BJ (cell line): ENCODE measurements at regions not wholly inside any gene's neighbourhood (a gene's known extent, or its start where the extent isn't known, plus 50 kb on each side); places are given as distances from the start of the nearest gene placed in this dataset.

Source experiments
- CTCF ChIA-PET: fragments of 350-600 bp; formaldehyde crosslinking; extraction: SDS; loops from one replicate; lab custom pipeline; 2021; ENCODE audit warnings: antibody characterized with exemption, inconsistent platforms; lab: Yijun Ruan, JAX
- POLR2A ChIA-PET: fragments of 300-600 bp; sonication (Branson Sonifier 250); formaldehyde crosslinking; extraction: SDS; loops from one replicate; lab custom pipeline; 2021; ENCODE audit warnings: antibody characterized with exemption; lab: Charles Lee
- DNase-seq: peaks from one replicate; pipeline ENCODE4 v3.0.0-alpha.2; 2011; ENCODE audit warnings: low read depth
- H3K27me3 ChIP-seq: 2 replicates; pipeline ENCODE4 v1.6.0; 2011; ENCODE audit warnings: low read length; ENCODE audit not compliant: control insufficient read depth, insufficient read depth
- H3K36me3 ChIP-seq: 2 replicates; pipeline ENCODE4 v1.5.1; 2011; ENCODE audit warnings: low read length; ENCODE audit not compliant: control insufficient read depth, insufficient read depth
- H3K4me3 ChIP-seq: 2 replicates; pipeline ENCODE4 v1.5.1; 2011; ENCODE audit warnings: low read depth, mild to moderate bottlenecking, control low read depth, low read length
- TF ChIP-seq, protein P1 (sequence below): IDR thresholded peaks from 2 replicates; pipeline ENCODE4 v1.5.1; 2011; ENCODE audit warnings: low read depth, mild to moderate bottlenecking, control low read depth, inconsistent platforms, low read length, moderate library complexity; ENCODE audit not compliant: insufficient read depth

DNA sequence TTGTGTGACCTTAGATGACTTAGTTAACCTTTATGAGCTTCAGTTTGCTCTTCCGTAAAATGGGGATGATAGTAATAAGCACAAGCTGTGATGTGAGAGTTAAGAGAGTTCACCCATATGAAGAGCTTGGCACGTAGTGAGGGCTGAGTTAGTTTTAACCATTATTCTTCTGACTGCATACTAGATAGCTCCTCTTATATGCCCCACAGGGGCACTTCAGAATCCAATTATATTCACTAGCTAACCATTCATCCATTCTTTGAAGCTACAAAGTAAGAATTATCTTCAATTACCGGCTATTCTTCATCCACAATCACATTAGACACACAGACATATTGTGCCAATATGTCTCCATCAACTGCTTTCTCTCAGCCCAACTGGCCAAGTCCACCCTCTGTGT, 159.0 kb upstream of the STT3B start:
- CTCF ChIA-PET = no interaction called here
- TF ChIP-seq, protein P1, sequence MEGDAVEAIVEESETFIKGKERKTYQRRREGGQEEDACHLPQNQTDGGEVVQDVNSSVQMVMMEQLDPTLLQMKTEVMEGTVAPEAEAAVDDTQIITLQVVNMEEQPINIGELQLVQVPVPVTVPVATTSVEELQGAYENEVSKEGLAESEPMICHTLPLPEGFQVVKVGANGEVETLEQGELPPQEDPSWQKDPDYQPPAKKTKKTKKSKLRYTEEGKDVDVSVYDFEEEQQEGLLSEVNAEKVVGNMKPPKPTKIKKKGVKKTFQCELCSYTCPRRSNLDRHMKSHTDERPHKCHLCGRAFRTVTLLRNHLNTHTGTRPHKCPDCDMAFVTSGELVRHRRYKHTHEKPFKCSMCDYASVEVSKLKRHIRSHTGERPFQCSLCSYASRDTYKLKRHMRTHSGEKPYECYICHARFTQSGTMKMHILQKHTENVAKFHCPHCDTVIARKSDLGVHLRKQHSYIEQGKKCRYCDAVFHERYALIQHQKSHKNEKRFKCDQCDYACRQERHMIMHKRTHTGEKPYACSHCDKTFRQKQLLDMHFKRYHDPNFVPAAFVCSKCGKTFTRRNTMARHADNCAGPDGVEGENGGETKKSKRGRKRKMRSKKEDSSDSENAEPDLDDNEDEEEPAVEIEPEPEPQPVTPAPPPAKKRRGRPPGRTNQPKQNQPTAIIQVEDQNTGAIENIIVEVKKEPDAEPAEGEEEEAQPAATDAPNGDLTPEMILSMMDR = no peak
- Histone ChIP-seq H3K4me3 (no peak overlapping the region), H3K36me3 (no peaks in the 10 kb centered on the region), H3K27me3 (no peaks in the 10 kb centered on the region)
- POLR2A ChIA-PET = no interaction called here
- DNase-seq = no peak

DNA sequence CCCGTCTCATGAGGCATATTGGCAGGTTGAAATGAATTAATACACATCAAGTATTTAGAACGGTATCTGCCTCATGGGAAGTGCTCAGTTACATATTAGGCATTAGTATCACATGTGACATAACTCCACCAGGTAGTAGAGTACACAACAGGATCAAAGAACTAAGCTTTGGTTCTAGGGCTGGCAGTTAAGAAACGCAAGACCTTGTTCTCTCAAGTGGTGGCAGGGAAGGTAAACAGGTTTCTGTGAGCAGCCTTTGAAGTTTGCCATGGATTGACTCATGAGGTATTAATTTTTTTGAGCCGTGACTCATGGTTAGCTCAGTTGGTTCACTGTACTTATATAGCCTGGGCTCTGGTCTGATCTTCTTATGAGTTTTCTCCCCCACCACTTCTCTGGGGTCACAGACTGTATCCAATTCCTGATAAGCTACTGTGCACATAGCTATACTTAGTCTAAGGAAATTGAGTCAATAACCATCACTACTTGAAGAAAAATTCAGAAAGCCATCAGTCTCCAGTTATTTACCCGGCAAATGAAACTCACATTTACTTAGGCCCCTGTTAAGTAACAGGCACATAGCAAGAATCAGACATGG, 155.6 kb upstream of the STT3B start:
- H3K4me3 ChIP-seq = no peak overlapping the region
- DNase-seq = no peak
- no peaks in the 10 kb centered on the region for H3K27me3 ChIP-seq
- TF ChIP-seq, protein P1 = no peak
- POLR2A ChIA-PET = no interaction called here
- CTCF ChIA-PET = no interaction called here
- H3K36me3 ChIP-seq = no peaks in the 10 kb centered on the region

DNA sequence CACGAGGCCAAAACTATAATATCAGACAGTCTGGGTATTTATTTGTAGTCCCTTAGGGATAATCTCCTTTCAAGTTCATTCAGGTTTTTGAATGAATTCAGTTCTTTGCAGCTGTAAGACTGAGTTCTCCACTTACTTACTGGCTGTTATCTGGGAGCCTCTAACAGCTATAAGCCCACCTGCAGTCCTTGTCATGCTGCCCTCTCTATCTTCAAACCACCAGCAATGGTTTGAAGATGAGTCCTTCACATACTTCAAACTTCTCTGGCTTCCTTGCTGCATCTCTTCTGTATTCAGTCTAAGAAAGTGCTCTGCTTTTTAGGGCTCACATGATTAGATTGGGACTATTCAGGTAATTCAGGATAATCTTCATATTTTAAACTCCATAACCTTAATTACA, 154.5 kb upstream of the STT3B start:
- Histone ChIP-seq H3K4me3 (no peak overlapping the region), H3K36me3 (no peaks in the 10 kb centered on the region), H3K27me3 (no peaks in the 10 kb centered on the region)
- no peak for DNase-seq
- ChIA-PET CTCF (no interaction called here), POLR2A (no interaction called here)
- TF ChIP-seq, protein P1 = no peak

DNA sequence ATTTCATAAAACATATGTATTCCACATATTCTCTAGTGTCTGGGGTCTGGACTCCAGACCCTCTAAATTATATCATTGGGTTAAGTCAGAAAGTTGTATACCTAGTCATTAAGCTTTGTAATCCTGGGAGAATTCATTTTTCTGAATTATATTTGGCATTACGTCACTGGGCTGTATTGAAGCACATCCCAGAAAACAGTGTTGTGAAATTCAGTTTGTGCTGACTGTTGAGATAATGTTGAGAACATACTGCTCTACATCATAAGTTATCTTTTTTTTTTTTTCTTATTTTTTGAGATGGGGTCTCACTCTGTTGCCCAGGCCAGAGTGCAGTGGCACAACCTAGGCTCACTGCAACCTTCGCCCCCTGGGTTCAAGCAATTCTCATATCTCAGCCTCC, 153.1 kb upstream of the STT3B start:
- Histone ChIP-seq H3K27me3 (no peaks in the 10 kb centered on the region), H3K36me3 (no peaks in the 10 kb centered on the region), H3K4me3 (no peak overlapping the region)
- DNase-seq = no peak
- TF ChIP-seq, protein P1 = no peak
- ChIA-PET CTCF (interaction anchor here (0.7 kb wide), 1 partner anchor 313 kb away, joined by 3 read pairs; no protein-coding TSS in a partner anchor), POLR2A (no interaction called here)

DNA sequence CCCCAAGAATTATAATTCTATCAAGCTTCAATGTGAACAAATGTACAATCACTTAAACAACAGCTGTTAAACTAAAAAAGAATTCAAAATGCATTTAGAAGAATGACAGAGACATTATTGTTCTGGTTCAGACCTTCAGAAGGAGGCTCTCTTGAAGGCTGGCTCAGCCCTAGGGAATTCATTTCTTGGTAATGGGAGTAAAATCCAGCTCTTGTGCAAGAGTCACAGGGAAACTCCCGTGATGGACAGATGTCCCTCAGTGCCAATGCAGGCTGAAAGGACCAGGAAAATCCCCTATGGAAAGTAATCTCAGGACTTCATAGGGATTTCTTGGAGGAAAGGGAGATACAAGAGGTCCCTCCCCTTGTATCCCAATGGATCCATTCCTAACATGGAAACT, 149.9 kb upstream of the STT3B start:
- no peaks in the 10 kb centered on the region for H3K27me3 ChIP-seq
- ChIA-PET POLR2A (no interaction called here), CTCF (interaction anchor here (1.4 to 1.5 kb wide), 2 partner anchors 11 to 17 kb away, joined by 4 to 6 read pairs; no protein-coding TSS in a partner anchor)
- H3K4me3 ChIP-seq = no peak overlapping the region
- H3K36me3 ChIP-seq = no peaks in the 10 kb centered on the region
- TF ChIP-seq, protein P1 = no peak
- DNase-seq = no peak
